Caco-2 (cell line): ENCODE measurements at regions not wholly inside any gene's neighbourhood (a gene's known extent, or its start where the extent isn't known, plus 50 kb on each side); places are given as distances from the start of the nearest gene placed in this dataset.

Experiments used
- BruUV-seq: library from RNA; stranded (reverse); fragments of 400-500 nt; replicated peaks from 2 replicates; lab custom pipeline; 2021; lab: Mats Ljungman, UMichigan
- CTCF ChIA-PET: fragments of 300-600 bp; sonication (Branson Sonifier 250); formaldehyde crosslinking; loops from one replicate; lab custom pipeline; 2022; ENCODE audit warnings: antibody characterized with exemption; lab: Charles Lee
- POLR2A ChIA-PET: fragments of 300-600 bp; sonication (Branson Sonifier 250); formaldehyde crosslinking; loops from one replicate; lab custom pipeline; 2022; ENCODE audit warnings: antibody characterized with exemption; lab: Charles Lee
- DNase-seq, 2 experiments: peaks; one replicate each; pipeline versions ENCODE4 v3.0.0 to v3.0.0-alpha.2; 2020 to 2022
- H3K27me3 ChIP-seq: replicated peaks from 2 replicates; pipeline ENCODE4 v1.6.0; 2011; ENCODE audit warnings: low read length; ENCODE audit not compliant: control insufficient read depth, insufficient read depth
- H3K36me3 ChIP-seq: 2 replicates; pipeline ENCODE4 v1.5.1; 2011; ENCODE audit warnings: low read length; ENCODE audit not compliant: control insufficient read depth, insufficient read depth
- H3K4me1 ChIP-seq: fragments of 250-450 bp; sonication (Bioruptor Pico); 2 replicates; pipeline ENCODE4 v1.5.1; 2020; ENCODE audit warnings: mild to moderate bottlenecking
- H3K4me3 ChIP-seq: 2 replicates; pipeline ENCODE4 v1.5.1; 2011; ENCODE audit warnings: low read depth, mild to moderate bottlenecking, control low read depth, low read length
- H3K9me3 ChIP-seq: fragments of 250-450 bp; sonication (Bioruptor Pico); 2 replicates; pipeline ENCODE4 v1.5.1; 2020; ENCODE audit warnings: mild to moderate bottlenecking, moderate library complexity
- H3K27ac Mint-ChIP-seq: one replicate; pipeline ENCODE4 v1.8.0; 2022; ENCODE audit warnings: mixed read lengths; ENCODE audit not compliant: unreplicated experiment
- H3K27me3 Mint-ChIP-seq: one replicate; pipeline ENCODE4 v1.8.0; 2022; ENCODE audit warnings: mixed read lengths; ENCODE audit not compliant: insufficient read depth, unreplicated experiment
- H3K36me3 Mint-ChIP-seq: one replicate; pipeline ENCODE4 v1.8.0; 2022; ENCODE audit warnings: mild to moderate bottlenecking, mixed read lengths; ENCODE audit not compliant: insufficient read depth, unreplicated experiment
- H3K4me1 Mint-ChIP-seq: one replicate; pipeline ENCODE4 v1.8.0; 2022; ENCODE audit warnings: low read depth, mixed read lengths; ENCODE audit not compliant: unreplicated experiment
- H3K4me3 Mint-ChIP-seq: one replicate; pipeline ENCODE4 v1.8.0; 2022; ENCODE audit warnings: mild to moderate bottlenecking, moderate library complexity, mixed read lengths; ENCODE audit not compliant: unreplicated experiment
- H3K9me3 Mint-ChIP-seq: one replicate; pipeline ENCODE4 v1.8.0; 2022; ENCODE audit warnings: mixed read lengths; ENCODE audit not compliant: unreplicated experiment
- intact Hi-C: fragments of 100-400 bp; cut with micrococcal nuclease; formaldehyde crosslinking; loops from one replicate; pipeline ENCODE4 v1.10.0; 2022; ENCODE audit not compliant: unreplicated experiment
- TF ChIP-seq, protein P1 (sequence below), 2 experiments: fragments of 200-600 bp in 1 of 2; IDR thresholded peaks; 1 replicate in 1 of 2; 2 replicates in 1 of 2; pipeline versions ENCODE4 v1.5.1 to v1.8.0; 2011 to 2022; ENCODE audit warnings: antibody characterized with exemption in 1 of 2, control low read depth in 1 of 2, inconsistent platforms in 1 of 2, low read depth in 1 of 2, low read length in 1 of 2, mild to moderate bottlenecking in 1 of 2, moderate library complexity in 1 of 2; ENCODE audit not compliant: insufficient read depth in 1 of 2, severe bottlenecking in 1 of 2, unreplicated experiment in 1 of 2

DNA sequence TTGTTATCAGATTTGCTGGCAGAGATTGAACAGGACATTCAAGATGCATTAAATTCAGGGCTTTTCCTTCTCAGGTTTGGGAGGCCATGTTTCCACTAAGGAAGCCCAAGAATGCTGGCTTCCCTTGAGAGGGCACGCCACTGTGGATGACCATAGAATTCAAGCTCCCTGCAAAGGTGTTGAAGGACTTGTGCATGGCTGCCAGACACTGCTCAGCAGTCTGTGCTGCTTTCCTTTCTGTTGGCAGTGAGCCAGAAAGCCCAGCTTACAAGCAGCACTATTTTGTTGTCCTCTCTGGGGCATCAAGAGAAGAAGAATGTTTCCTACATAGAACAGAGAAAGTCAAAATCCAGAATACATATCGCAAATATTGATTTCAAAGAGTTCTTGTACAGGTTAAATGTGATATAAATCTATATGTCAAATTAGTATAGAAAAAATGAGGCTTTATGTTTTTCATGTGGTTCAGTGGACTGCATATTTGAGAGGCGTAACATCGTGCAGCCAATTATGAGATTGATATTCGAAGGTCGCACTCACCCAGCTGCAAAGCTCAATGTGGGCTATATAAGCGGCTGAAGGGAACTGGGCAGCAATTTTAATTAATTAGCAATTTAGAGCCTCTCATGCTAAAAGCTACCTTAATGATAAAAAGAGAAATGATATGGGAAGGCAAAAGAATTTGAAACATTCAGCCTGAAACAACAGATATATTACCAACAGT, 103.1 kb upstream of the ISL1 start:
- Mint-ChIP-seq H3K4me3 (no peak overlapping the region), H3K36me3 (no peaks in the 10 kb centered on the region), H3K27ac (no peak overlapping the region), H3K4me1 (no peaks in the 10 kb centered on the region), H3K27me3 (peaks cover 11% of the 10 kb centered on the region), H3K9me3 (peaks cover 10% of the 10 kb centered on the region)
- POLR2A ChIA-PET = no interaction called here
- no peaks in the 10 kb centered on the region for H3K27me3 ChIP-seq
- CTCF ChIA-PET = no interaction called here
- intact Hi-C loops = no loop called here
- DNase-seq = no peak
- H3K36me3 ChIP-seq = no peaks in the 10 kb centered on the region
- no TSS peak for BruUV-seq
- no peaks in the 10 kb centered on the region for H3K9me3 ChIP-seq
- no peak overlapping the region for H3K4me3 ChIP-seq
- TF ChIP-seq, protein P1, sequence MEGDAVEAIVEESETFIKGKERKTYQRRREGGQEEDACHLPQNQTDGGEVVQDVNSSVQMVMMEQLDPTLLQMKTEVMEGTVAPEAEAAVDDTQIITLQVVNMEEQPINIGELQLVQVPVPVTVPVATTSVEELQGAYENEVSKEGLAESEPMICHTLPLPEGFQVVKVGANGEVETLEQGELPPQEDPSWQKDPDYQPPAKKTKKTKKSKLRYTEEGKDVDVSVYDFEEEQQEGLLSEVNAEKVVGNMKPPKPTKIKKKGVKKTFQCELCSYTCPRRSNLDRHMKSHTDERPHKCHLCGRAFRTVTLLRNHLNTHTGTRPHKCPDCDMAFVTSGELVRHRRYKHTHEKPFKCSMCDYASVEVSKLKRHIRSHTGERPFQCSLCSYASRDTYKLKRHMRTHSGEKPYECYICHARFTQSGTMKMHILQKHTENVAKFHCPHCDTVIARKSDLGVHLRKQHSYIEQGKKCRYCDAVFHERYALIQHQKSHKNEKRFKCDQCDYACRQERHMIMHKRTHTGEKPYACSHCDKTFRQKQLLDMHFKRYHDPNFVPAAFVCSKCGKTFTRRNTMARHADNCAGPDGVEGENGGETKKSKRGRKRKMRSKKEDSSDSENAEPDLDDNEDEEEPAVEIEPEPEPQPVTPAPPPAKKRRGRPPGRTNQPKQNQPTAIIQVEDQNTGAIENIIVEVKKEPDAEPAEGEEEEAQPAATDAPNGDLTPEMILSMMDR (IDR thresholded peaks at IDR 0.05; ENCODE audit: insufficient read depth in 1 of 2, low read depth in 1 of 2, low read length in 1 of 2, severe bottlenecking in 1 of 2, unreplicated experiment in 1 of 2) = no peak
- no peaks in the 10 kb centered on the region for H3K4me1 ChIP-seq

DNA sequence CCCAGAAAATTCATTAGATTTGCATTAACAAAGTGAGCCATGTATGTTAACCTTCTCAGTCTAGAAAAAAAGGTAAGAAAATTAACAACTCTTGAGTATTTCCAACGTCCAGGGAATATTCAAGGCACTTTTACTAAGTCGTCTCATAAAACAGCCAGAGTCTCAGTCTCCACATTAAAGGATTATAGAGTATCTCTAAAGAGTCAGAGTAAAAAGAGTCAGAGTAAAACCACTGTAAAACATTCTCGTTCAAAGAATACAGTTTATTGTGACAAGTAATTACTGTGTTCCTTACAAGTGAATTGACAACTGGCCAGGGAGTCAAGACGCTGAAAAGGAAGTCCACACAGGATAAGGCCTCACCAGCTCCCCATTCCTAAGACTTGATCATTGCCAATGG, 97.2 kb upstream of the ISL1 start:
- no peaks in the 10 kb centered on the region for H3K36me3 ChIP-seq
- H3K27me3 ChIP-seq = no peaks in the 10 kb centered on the region
- no peak overlapping the region for H3K4me3 ChIP-seq
- no peaks in the 10 kb centered on the region for H3K9me3 ChIP-seq
- Mint-ChIP-seq H3K27me3 (no peaks in the 10 kb centered on the region), H3K4me3 (no peak overlapping the region), H3K4me1 (no peaks in the 10 kb centered on the region), H3K9me3 (no peaks in the 10 kb centered on the region), H3K27ac (no peak overlapping the region), H3K36me3 (no peaks in the 10 kb centered on the region)
- TF ChIP-seq, protein P1 (IDR thresholded peaks at IDR 0.05; ENCODE audit: insufficient read depth in 1 of 2, low read depth in 1 of 2, low read length in 1 of 2, severe bottlenecking in 1 of 2, unreplicated experiment in 1 of 2) = no peak
- no peaks in the 10 kb centered on the region for H3K4me1 ChIP-seq
- ChIA-PET POLR2A (no interaction called here), CTCF (no interaction called here)
- BruUV-seq = no TSS peak
- no peak for DNase-seq
- intact Hi-C loops = no loop called here

- BruUV-seq = no TSS peak
Observed at GRCh38 chr5:51302343-51302742, 80.9 kb upstream of the ISL1 start.

More at GRCh38 chr5:51302343-51302742, 80.9 kb upstream of the ISL1 start:
- H3K4me3 ChIP-seq = no peak overlapping the region
- Mint-ChIP-seq H3K36me3 (no peaks in the 10 kb centered on the region), H3K4me1 (no peaks in the 10 kb centered on the region), H3K4me3 (no peak overlapping the region), H3K27ac (no peak overlapping the region), H3K27me3 (no peaks in the 10 kb centered on the region), H3K9me3 (peaks cover 21% of the 10 kb centered on the region)
- CTCF ChIA-PET = no interaction called here
- DNase-seq = no peak
- TF ChIP-seq, protein P1 (IDR thresholded peaks at IDR 0.05; ENCODE audit: insufficient read depth in 1 of 2, low read depth in 1 of 2, low read length in 1 of 2, severe bottlenecking in 1 of 2, unreplicated experiment in 1 of 2) = no peak
- intact Hi-C loops = no loop called here
- H3K27me3 ChIP-seq = no peaks in the 10 kb centered on the region
- no peaks in the 10 kb centered on the region for H3K4me1 ChIP-seq
- no peaks in the 10 kb centered on the region for H3K36me3 ChIP-seq
- H3K9me3 ChIP-seq = 0 out of 2 replicates have a peak, but pooled peaks cover 3% of the 10 kb centered on the region
- POLR2A ChIA-PET = no interaction called here
